H9 (cell line): ENCODE measurements at regions not wholly inside any gene's neighbourhood (a gene's known extent, or its start where the extent isn't known, plus 50 kb on each side); places are given as distances from the start of the nearest gene placed in this dataset.

Source experiments
- DNase-seq: peaks from one replicate; pipeline ENCODE4 v3.0.0-alpha.2; 2017
- H2AFZ ChIP-seq: one replicate; pipeline ENCODE4 v1.6.1; 2013; ENCODE audit warnings: mild to moderate bottlenecking, low read length, control low read depth, moderate library complexity
- H2AK5ac ChIP-seq: 2 replicates; pipeline ENCODE4 v1.6.1; 2013; ENCODE audit warnings: low read length, control low read depth, mixed read lengths; ENCODE audit not compliant: insufficient read length
- H2BK120ac ChIP-seq: one replicate; pipeline ENCODE4 v1.6.1; 2013; ENCODE audit warnings: low read depth, mild to moderate bottlenecking, low read length, control low read depth, inconsistent platforms; ENCODE audit not compliant: poor library complexity, severe bottlenecking
- H2BK12ac ChIP-seq: 2 replicates; pipeline ENCODE4 v1.6.1; 2013; ENCODE audit warnings: low read length, control low read depth, mixed read lengths, low read depth; ENCODE audit not compliant: insufficient read length
- H2BK15ac ChIP-seq: 2 replicates; pipeline ENCODE4 v1.6.1; 2013; ENCODE audit warnings: low read depth, low read length, control low read depth
- H2BK20ac ChIP-seq: one replicate; pipeline ENCODE4 v1.6.1; 2013; ENCODE audit warnings: low read depth, mild to moderate bottlenecking, low read length, control low read depth, inconsistent platforms; ENCODE audit not compliant: poor library complexity, severe bottlenecking
- H2BK5ac ChIP-seq: 2 replicates; pipeline ENCODE4 v1.6.1; 2013; ENCODE audit warnings: low read length, control low read depth, mixed read lengths; ENCODE audit not compliant: insufficient read length
- H3K14ac ChIP-seq: 2 replicates; pipeline ENCODE4 v1.6.1; 2013; ENCODE audit warnings: low read length, control low read depth; ENCODE audit not compliant: insufficient read depth
- H3K18ac ChIP-seq: 2 replicates; pipeline ENCODE4 v1.6.1; 2013; ENCODE audit warnings: low read depth, mild to moderate bottlenecking, mixed read lengths, low read length, control low read depth; ENCODE audit not compliant: insufficient read length
- H3K23ac ChIP-seq: 2 replicates; pipeline ENCODE4 v1.6.1; 2013; ENCODE audit warnings: low read length, control low read depth, mixed read lengths, low read depth; ENCODE audit not compliant: insufficient read length
- H3K23me2 ChIP-seq: 2 replicates; pipeline ENCODE4 v1.6.1; 2013; ENCODE audit warnings: low read depth, mild to moderate bottlenecking, mixed read lengths, low read length, control low read depth; ENCODE audit not compliant: insufficient read length, poor library complexity, severe bottlenecking
- H3K27ac ChIP-seq: 2 replicates; pipeline ENCODE4 v1.5.1; 2013; ENCODE audit warnings: low read length, control low read depth, mixed read lengths, low read depth; ENCODE audit not compliant: insufficient read length
- H3K27me3 ChIP-seq: 2 replicates; pipeline ENCODE4 v1.6.1; 2013; ENCODE audit warnings: low read length, control low read depth, inconsistent platforms; ENCODE audit not compliant: insufficient read depth
- H3K4ac ChIP-seq: 2 replicates; pipeline ENCODE4 v1.6.1; 2013; ENCODE audit warnings: low read depth, mild to moderate bottlenecking, control low read depth, inconsistent platforms, low read length, moderate library complexity
- H3K4me1 ChIP-seq: 2 replicates; pipeline ENCODE4 v1.6.1; 2013; ENCODE audit warnings: low read length, control low read depth, inconsistent platforms; ENCODE audit not compliant: insufficient read depth
- H3K4me2 ChIP-seq: 2 replicates; pipeline ENCODE4 v1.6.1; 2013; ENCODE audit warnings: low read length, control low read depth, mixed read lengths; ENCODE audit not compliant: insufficient read length, insufficient read depth
- H3K56ac ChIP-seq: 2 replicates; pipeline ENCODE4 v1.6.1; 2013; ENCODE audit warnings: low read depth, mild to moderate bottlenecking, mixed read lengths, low read length, control low read depth; ENCODE audit not compliant: insufficient read length
- H3K79me1 ChIP-seq: 2 replicates; pipeline ENCODE4 v1.6.1; 2013; ENCODE audit warnings: low read depth, mild to moderate bottlenecking, moderate library complexity, low read length, control low read depth, inconsistent platforms; ENCODE audit not compliant: insufficient read depth, poor library complexity, severe bottlenecking
- H3K79me2 ChIP-seq: 2 replicates; pipeline ENCODE4 v1.6.1; 2013; ENCODE audit warnings: low read length, control low read depth, inconsistent platforms; ENCODE audit not compliant: insufficient read depth
- H3K9ac ChIP-seq: 2 replicates; pipeline ENCODE4 v1.6.1; 2013; ENCODE audit warnings: low read length, control low read depth, mixed read lengths; ENCODE audit not compliant: insufficient read length; ENCODE audit errors: extremely low read depth
- H3K9me3 ChIP-seq: one replicate; pipeline ENCODE4 v1.6.1; 2013; ENCODE audit warnings: low read depth, low read length, inconsistent platforms; ENCODE audit not compliant: control insufficient read depth
- H3T11ph ChIP-seq: one replicate; pipeline ENCODE4 v1.6.1; 2013; ENCODE audit warnings: mild to moderate bottlenecking, low read length, control low read depth, inconsistent platforms
- H4K20me1 ChIP-seq: one replicate; pipeline ENCODE4 v1.6.1; 2013; ENCODE audit not compliant: control insufficient read depth, insufficient read length, insufficient read depth
- H4K5ac ChIP-seq: 2 replicates; pipeline ENCODE4 v1.6.1; 2013; ENCODE audit warnings: low read depth, mild to moderate bottlenecking, mixed read lengths, low read length, control low read depth; ENCODE audit not compliant: insufficient read length
- H4K8ac ChIP-seq: replicated peaks from 2 replicates; pipeline ENCODE4 v1.6.1; 2013; ENCODE audit warnings: low read length, control low read depth, mixed read lengths, low read depth; ENCODE audit not compliant: insufficient read length
- H4K91ac ChIP-seq: 2 replicates; pipeline ENCODE4 v1.6.1; 2013; ENCODE audit warnings: low read depth, mild to moderate bottlenecking, moderate library complexity, mixed read lengths, low read length, control low read depth; ENCODE audit not compliant: insufficient read length
- H3K27ac Mint-ChIP-seq, 3 experiments: 2 replicates in 2 of 3; 3 replicates in 1 of 3; pipeline ENCODE4 v1.8.0; 2020 to 2021; ENCODE audit warnings: mixed read lengths in 3 of 3, mild to moderate bottlenecking in 1 of 3, moderate library complexity in 1 of 3
- H3K27me3 Mint-ChIP-seq: 2 replicates; pipeline ENCODE4 v1.8.0; 2021; ENCODE audit warnings: low read depth, mild to moderate bottlenecking, moderate library complexity, mixed read lengths
- H3K36me3 Mint-ChIP-seq, 3 experiments: 2 replicates in 2 of 3; 3 replicates in 1 of 3; pipeline ENCODE4 v1.8.0; 2020 to 2021; ENCODE audit warnings: low read depth in 3 of 3, mixed read lengths in 3 of 3; ENCODE audit not compliant: insufficient read depth in 1 of 3
- H3K4me1 Mint-ChIP-seq, 2 experiments: 2 replicates each; pipeline ENCODE4 v1.8.0; 2020; ENCODE audit warnings: mixed read lengths in 2 of 2
- H3K4me3 Mint-ChIP-seq, 2 experiments: 2 replicates in 1 of 2; 3 replicates in 1 of 2; pipeline ENCODE4 v1.8.0; 2020 to 2021; ENCODE audit warnings: mild to moderate bottlenecking in 2 of 2, mixed read lengths in 2 of 2, moderate library complexity in 1 of 2
- H3K9me3 Mint-ChIP-seq, 2 experiments: 2 replicates in 1 of 2; 3 replicates in 1 of 2; pipeline ENCODE4 v1.8.0; 2020; ENCODE audit warnings: mild to moderate bottlenecking in 2 of 2, mixed read lengths in 2 of 2, moderate library complexity in 1 of 2
- CTCF ChIP-seq: fragments of 200-600 bp; sonication (generic); conservative IDR thresholded peaks from 3 replicates; pipeline ENCODE4 v1.8.0; 2021; ENCODE audit warnings: antibody characterized with exemption, mild to moderate bottlenecking
- WGBS: extraction: QIAGEN DNeasy Blood & Tissue Kit; methylation state at CpG from one replicate; pipeline ENCODE4 v1.1.7; 2013; ENCODE audit warnings: missing lambda C conversion rate, low lambda C conversion rate, mixed read lengths; ENCODE audit not compliant: insufficient read length; ENCODE audit errors: extremely low coverage; 5-methylcytosine and 5-hydroxymethylcytosine counted together

GRCh38 chr6:113480616-113481015 lies 376.5 kb upstream of the MARCKS start:
- H4K8ac ChIP-seq, result no peak overlapping the region
- H3K56ac ChIP-seq, result no peak overlapping the region
- Mint-ChIP-seq H3K9me3 (no peaks in the 10 kb centered on the region), H3K4me3 (no peak overlapping the region), H3K27ac (no peak overlapping the region), H3K4me1 (no peaks in the 10 kb centered on the region), H3K27me3 (no peaks in the 10 kb centered on the region), H3K36me3 (no peaks in the 10 kb centered on the region)
- no peak overlapping the region for H3K23ac ChIP-seq
- H3K79me1 ChIP-seq, result no peaks in the 10 kb centered on the region
- TF ChIP-seq CTCF, result no peak
- no peak for DNase-seq
- no peak overlapping the region for H2AFZ ChIP-seq
- H2BK20ac ChIP-seq, result no peak overlapping the region
- no peak overlapping the region for H3K4ac ChIP-seq
- no peak overlapping the region for H4K5ac ChIP-seq
- H3K9ac ChIP-seq, result no peak overlapping the region
- H2AK5ac ChIP-seq, result no peak overlapping the region
- H2BK12ac ChIP-seq, result no peak overlapping the region
- no peak overlapping the region for H3K18ac ChIP-seq
- H2BK15ac ChIP-seq, result no peak overlapping the region
- no peaks in the 10 kb centered on the region for H3K9me3 ChIP-seq
- H2BK120ac ChIP-seq, result no peak overlapping the region
- no peaks in the 10 kb centered on the region for H4K20me1 ChIP-seq
- WGBS, result no CpG with 5 or more reads among the region's 3 CpGs
- no peak overlapping the region for H3T11ph ChIP-seq
- H3K79me2 ChIP-seq, result no peaks in the 10 kb centered on the region
- H3K14ac ChIP-seq, result no peak overlapping the region
- H3K4me1 ChIP-seq, result no peaks in the 10 kb centered on the region; the same call in 1 of the 2 replicates
- H4K91ac ChIP-seq, result no peak overlapping the region
- no peak overlapping the region for H2BK5ac ChIP-seq
- no peak overlapping the region for H3K4me2 ChIP-seq
- H3K27ac ChIP-seq, result no peak overlapping the region
- H3K23me2 ChIP-seq, result no peaks in the 10 kb centered on the region
- H3K27me3 ChIP-seq, result no peaks in the 10 kb centered on the region
